EH (cell line): ENCODE measurements at regions not wholly inside any gene's neighbourhood (a gene's known extent, or its start where the extent isn't known, plus 50 kb on each side); places are given as distances from the start of the nearest gene placed in this dataset.

Source experiments
- DNase-seq: peaks from one replicate; pipeline ENCODE4 v3.0.0-alpha.2; 2015; ENCODE audit warnings: low read depth

GRCh38 chr2:15765686-15766302 is 174.1 kb downstream of the DDX1 start:
- DNase-seq = no peak

DNA sequence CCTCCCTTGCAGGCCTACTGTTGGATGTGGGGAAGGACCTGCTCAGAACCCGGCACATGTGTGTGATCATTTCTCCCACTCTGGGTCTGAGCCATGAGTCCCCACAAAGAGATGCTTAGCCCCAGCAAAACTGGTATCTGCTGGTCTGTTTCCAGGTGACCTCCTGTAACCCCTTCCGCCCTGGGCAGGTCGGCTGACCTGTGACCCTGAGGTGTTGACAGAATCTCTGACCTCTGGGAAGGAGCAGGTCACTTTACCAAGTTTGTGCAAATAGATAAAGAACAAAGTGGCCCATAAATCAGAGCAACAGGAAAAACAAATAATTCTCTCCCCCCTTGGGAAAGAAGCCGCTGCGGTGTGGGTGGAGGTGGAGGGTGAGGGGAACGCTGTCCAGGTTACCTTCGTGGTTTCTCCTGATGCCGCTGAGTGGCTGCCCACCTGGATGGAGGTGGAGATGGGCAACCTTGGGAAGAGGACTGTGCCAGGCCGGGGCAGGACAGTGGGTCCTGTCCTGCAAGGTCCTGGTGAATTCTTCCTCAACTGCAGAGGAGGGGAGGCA is 174.0 kb upstream of the MYCN start:
- no peak for DNase-seq

- no peak for DNase-seq
Measured at GRCh38 chr2:15766911-15767597, 173.3 kb upstream of the MYCN start.

GRCh38 chr2:15767679-15768078 is 172.7 kb upstream of the MYCN start:
- no peak for DNase-seq

DNA sequence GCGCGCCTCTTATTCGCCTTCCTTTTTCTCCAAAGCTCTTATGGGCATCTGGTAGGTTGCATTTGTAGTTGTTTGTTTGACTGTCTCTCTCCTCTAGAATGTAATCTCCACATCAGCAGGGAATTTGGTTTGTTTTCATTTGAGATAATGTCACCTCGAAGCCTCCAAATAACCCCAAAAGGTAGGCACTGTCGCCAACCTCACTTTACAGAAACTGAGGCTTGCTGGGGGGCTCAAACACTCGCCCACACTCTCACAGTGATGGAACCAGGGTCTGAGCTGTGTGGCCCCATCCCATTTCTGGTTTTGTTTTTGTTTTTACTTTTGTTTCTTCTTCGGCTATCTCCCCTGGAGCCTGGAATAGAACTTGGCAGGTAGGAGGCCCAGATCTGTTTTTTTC is 172.2 kb upstream of the MYCN start:
- no peak for DNase-seq

DNA sequence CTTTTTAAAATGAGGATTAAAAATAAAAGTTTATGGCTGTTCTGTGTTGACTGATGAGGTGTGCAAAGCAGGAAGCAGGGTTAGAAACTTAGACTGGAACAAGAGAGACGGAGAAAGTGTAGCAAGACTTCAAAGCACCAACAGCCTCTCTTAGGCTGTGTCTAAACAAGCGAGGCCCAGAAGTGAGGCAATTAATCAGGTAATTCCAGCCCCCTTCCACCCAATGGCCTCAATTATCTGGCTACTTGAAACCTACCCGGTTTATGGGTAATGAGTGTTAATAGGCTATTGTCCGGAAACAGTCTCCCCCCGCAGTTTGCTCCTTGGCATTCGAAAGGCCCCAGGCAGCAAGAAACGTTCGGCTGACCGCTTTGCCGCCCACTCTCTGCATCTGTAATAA is 171.7 kb upstream of the MYCN start:
- no peak for DNase-seq

DNA sequence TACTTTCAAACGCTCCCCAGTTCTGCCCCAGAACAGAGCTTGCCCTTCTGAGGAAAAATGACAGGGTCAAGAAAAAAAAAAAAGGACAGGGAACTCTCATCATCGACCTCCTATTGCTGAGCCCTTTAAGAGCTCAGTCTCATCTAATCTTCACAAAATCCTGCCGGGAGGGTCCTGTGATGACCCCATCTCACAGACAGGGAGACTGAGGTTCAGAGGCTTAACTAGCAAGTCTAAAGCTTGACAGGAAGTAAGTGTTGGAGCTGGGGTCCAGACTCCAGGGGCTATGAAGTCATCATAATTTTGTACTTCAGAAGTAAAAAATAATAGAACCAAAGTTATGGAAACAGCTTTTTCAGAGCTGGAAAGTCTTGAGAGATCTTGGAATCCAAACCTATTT is 171.1 kb upstream of the MYCN start:
- no peak for DNase-seq

DNA sequence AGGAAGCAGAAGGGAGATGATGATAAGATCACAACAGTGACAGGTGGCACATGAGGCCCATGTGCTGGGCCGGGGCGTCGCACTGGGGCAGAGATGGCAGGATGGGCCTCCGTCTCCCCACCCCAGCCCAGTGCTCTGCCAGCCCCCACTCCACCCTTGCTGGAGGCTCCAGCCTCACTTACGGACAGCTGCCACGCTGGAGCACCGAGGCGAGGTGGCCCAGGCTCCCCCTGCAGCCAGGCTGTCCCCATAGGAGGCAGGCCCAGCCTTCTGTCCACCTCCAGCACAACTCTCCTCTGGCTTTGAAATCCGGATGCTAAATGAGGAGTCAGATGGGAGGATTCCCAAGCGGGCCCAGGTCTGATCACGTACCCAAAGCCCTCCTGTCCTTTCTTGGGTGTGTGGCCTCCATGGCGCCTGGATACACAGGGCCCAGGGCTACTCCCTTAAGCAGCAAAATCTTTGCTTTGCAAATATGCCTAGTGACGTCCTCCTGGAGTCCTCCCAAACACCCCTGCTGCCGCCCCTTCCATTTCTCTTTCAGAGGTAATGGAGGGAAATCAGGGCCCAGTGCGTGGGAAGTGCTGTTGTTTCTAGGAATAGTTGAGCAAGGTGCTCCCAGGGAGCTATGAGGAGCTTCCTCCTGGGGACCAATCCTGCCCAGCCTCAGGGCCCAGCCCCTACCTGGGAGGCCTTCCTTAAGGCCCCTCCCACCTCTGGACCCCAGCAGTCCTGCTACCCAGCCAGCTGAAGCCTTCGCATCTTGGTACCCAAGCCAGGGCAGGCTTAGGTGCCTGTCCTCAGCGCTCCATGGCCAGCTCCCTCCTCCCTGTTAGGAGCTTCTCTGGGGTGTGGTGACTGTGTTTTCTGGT is 170.4 kb upstream of the MYCN start:
- DNase-seq = no peak

DNA sequence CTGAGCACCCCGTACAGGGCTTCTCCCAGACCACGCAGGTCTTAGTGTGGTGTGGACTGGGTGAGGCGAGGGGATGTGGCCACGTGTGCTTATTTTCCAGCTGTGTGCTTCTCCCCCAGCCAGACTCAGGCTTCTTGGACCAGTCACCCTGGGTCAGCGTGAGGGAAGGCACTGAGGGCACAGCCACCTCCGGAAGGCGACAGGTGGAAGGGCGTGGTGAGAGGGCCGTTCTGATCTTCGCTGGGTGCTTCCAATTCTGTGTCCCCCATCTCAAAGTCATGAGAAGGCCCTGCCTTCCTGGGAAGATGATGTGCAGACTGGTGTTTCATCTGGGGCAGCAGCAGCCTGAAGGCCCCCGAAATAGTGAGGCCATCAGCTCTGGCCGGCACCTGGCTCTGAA is 169.7 kb upstream of the MYCN start:
- DNase-seq = no peak

DNA sequence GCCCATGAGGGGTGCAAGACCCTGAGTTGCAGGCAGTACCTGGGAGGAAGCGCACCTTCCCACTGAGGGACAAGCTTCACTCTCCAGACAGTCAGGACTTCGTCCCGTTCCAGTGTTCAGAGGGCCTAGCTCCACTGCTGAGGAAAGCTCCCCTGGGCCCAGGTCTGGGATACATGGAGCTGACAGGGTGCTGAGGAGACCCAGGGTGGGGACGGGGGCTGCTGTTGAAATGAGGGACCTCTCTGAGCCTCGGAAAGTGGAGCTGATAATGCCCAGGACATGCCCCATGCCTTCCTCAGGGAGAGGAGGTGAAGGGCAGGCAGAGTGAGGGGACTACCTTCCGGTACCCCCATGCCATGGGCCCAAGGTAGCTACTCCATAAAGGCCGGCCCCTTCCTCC is 169.2 kb upstream of the MYCN start:
- no peak for DNase-seq

DNA sequence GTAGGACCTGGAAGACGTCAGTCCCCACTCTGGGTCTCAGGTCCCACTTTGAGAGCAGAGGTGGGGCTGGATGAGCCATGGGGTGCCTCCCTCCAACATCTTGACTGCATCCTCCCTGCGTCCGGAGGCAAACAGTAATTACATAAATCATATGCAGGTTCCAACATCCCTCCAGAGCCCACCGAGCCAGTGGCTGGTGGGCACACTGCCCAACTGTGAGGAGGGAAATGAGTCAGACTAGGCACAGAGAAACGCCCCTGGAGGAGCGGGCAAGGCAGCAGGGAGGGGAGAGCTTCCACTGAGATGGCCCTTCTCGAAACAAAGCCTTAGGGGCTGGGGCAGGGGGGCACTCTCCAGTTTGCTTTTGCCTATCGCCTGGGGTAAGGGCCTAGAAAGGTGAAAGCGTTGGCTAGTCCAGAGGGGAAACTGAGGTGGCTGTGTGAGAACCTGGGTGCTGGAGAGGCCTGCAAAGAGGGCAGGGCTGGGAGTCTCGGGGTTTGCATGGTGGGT is 168.2 kb upstream of the MYCN start:
- DNase-seq = no peak

DNA sequence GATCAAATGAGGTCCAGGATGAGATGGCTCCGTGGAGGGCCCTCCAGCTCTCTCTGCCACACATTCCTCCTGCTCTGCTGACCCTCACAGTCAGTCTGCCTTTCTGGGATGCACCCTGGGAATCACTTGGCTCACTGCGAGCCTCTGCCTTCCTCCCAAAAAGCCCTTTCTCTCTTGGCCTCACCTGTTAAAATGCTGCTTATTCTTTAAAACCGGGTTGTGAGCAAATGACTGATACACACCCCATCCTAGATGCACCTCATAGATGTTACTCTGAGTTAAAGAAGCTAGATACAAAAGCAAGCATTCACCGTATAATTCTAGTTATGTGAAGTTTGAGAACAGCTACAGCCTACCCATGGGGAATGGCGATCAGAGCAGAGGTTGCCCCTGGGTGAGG is 167.7 kb upstream of the MYCN start:
- no peak for DNase-seq

GRCh38 chr2:15773204-15773603 is 167.1 kb upstream of the MYCN start:
- no peak for DNase-seq

GRCh38 chr2:15773846-15774245 is 166.5 kb upstream of the MYCN start:
- DNase-seq = no peak

DNA sequence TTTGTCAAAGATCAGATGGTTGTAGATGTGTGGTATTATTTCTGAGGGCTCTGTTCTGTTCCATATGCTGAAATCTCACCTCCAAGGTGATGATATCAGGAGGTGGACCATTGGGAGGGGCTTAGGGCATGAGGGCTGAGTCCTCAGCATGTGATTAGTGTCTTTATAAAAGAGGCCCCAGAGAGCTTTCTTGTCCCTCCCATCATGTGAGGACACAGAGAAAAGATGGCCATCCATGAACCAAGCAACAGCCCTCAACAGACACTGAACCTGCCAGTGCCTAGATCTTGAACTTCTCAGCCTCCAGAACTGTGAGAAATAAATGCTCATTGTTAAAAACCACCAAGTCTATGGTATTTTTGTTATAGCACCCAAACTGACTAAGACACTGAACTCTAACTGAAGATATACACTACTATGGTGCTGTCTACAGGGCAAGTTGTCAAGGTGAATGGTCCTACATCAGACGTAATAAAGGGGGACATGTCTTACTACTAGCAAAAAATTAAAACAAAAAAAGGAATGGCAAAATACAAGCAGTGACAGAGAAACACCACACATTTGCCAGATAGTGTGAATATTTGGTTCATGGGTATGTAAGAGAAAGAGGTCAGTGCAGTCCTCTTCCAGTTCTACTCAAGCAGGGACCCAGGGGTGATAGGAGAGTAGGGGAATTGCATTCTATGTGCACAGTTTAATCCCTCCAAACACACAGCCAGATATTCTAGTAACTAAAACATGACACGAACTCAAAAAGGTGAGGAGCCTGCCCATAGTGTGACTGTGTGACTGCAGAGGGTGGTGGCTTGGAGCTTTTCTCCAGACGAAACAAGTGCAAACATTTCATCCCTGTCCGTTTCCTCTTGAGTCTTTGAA is 164.4 kb upstream of the MYCN start:
- DNase-seq = no peak

- DNase-seq = no peak
Measured at GRCh38 chr2:15776629-15776919, 163.8 kb upstream of the MYCN start.

- no peak for DNase-seq
Measured at GRCh38 chr2:15776992-15777702, 163.2 kb upstream of the MYCN start.

- no peak for DNase-seq
Measured at GRCh38 chr2:15777795-15778371, 162.5 kb upstream of the MYCN start.

- no peak for DNase-seq
Measured at GRCh38 chr2:15778529-15779219, 161.7 kb upstream of the MYCN start.

DNA sequence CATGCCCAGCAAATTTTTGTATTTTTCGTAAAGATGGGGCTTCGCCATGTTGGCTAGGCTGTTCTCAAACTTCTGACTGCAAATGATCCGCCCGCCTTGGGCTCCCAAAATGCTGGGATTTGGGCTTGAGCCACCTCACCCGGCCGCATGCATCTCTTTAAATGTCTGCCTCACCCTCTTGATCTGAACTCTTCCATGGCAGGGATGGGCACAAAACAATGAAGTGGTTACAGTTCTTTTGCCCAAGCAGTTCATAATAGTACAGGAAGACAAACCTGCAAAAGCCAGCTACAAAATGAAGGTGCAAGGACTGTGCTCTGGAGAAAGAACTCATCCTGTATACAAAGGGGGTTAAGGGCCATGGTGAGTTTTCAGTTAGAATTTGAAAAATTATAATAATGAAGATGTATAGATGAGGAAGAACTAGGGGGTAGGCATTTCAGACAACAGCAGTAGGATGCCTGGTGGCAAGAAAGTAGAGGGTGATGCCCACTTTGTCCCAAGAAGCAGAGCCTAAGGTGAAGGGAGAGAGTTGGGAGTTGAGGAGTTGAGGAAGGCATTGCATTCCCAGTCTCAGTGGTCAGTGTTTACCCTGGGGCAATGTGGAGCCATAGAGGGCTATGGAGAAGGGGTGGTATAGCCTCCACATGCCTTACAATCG is 160.8 kb upstream of the MYCN start:
- no peak for DNase-seq
